ENCODE measurements at regions not wholly inside any gene's neighbourhood (a gene's known extent, or its start where the extent isn't known, plus 50 kb on each side); places are given as distances from the start of the nearest gene placed in this dataset.

DNA sequence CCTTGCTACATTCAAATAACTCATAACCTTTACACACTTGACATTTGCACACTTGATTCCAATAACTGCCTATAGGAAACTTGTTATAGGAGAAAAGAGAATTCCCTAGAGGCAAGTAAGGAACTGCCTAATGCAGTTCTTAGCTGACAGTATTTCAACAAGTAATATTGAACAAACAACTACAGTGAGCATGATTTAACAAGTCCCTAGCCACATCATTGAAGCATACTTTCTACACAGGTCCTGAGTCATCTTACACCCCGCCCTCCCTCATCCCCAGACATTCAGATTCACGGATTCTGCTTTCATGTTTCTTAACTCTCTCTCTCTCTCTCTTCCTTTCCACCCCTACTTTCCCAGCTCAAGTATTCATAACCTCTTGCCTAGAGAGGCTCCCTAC lies 153.5 kb downstream of the LSM5 start:
- DNase-seq = no peak

GRCh38 chr7:32335107-32335506 lies 155.1 kb downstream of the LSM5 start:
- no peak for DNase-seq

GRCh38 chr7:32330602-32331001 lies 159.6 kb downstream of the LSM5 start:
- no peak for DNase-seq

GRCh38 chr7:32326078-32326477 lies 164.1 kb downstream of the LSM5 start:
- no peak for DNase-seq

- no peak for DNase-seq
Measured at GRCh38 chr7:32323712-32324111, 166.5 kb downstream of the LSM5 start.

GRCh38 chr7:32319012-32319382 lies 171.2 kb downstream of the LSM5 start:
- DNase-seq = no peak

- no peak for DNase-seq
Measured at GRCh38 chr7:32318300-32319011, 171.7 kb downstream of the LSM5 start.

- no peak for DNase-seq
Measured at GRCh38 chr7:32316839-32317238, 173.3 kb downstream of the LSM5 start.

DNA sequence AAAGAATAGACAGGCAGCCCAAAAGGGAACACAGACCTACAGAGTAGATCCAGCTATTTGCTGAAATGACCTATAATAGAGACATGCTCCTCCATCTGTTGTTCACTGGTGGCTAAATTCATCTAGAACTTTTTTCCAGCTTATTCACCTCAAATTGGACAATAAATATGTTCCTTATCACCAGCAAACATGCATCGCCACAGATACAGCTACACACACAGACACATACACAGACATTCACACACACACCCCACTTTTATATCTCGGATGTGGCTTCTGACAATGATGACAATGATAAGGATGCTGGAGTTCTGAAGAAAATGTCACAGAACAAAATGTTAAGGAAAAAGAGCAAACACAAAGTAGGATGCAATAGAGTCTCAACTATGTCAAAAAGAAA lies 175.4 kb downstream of the LSM5 start:
- no peak for DNase-seq

GRCh38 chr7:32301427-32301826 lies 188.8 kb downstream of the LSM5 start:
- DNase-seq = no peak

GRCh38 chr7:32299133-32299702 lies 191.0 kb downstream of the LSM5 start:
- no peak for DNase-seq

DNA sequence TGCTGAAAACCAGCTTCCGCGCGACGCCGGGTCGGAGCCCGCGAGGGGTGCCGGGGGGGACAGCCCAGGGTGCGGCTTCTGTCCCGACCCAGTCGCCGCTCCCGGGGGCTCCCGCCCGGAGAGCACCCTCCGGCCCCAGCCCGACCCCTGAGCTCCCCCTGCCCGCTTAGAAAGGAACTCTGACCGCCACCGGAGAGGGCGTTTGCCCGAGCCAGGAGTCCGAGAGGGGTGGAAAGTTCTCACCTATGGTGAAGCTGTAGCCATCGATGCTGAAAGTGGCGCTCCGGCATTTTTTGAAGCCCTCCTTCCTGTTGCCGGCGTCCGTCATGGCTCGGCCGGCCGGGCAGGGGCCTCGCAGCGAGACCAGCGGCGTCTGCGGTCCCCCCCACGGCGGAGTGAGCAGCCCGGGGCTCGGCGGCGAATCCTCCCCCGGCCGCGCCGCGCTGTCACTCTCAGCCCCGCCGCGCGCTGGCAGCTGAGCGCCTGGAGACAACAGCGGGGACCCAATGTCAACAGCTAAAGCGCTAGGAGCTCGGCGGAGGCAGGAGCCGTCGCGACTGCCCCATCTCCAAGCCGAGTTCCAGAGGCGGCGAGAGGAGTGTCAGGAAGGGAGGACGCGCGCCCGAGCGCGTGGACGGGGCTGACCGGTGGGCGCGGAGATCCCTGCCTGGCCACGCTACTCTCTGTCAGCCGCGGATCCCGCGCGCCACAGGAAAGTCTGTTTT lies 191.6 kb downstream of the LSM5 start:
- no peak for DNase-seq

DNA sequence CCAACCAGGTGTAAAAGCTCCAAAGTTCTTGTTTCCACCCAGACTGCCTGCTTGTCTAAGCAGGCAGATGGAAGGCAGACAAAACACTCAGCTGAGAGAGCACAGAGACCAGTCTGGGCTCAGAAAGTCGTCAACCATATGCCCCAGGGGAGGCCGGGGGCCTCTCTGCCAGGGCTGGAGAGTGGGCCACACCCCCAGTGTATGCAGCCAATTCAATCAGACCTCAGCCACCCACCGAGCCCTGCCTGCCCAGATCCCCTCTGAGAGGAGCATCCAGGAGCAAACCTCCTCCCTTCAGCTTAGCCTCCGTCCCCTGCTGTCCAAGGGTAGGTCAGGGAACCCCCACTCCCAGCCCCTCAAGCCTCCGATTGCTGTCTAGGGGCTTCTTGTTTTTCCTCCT lies 196.3 kb downstream of the LSM5 start:
- no peak for DNase-seq

- no peak for DNase-seq
Measured at GRCh38 chr7:32289651-32290414, 200.3 kb downstream of the LSM5 start.

DNA sequence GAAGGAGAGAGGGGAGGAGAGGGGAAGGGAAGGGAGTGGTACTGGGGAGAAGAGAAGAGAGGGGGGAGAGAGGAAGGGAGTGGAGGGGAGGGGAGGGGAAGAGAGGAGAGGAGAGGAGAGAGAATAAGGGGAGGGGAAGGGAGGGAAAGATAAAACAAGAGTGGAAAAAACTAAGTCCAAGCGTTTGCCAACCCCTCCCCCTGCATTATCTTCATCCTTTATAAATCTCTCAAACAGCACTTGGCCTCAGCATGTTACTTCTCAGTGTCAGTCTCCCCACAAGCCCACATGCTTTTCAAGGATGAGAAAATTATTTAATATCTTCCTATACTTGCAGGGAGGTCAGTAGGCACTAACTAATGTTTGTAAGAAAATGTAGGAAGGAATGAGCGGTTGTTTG lies 204.5 kb downstream of the LSM5 start:
- no peak for DNase-seq

GRCh38 chr7:32283546-32283945 lies 206.6 kb downstream of the LSM5 start:
- no peak for DNase-seq

DNA sequence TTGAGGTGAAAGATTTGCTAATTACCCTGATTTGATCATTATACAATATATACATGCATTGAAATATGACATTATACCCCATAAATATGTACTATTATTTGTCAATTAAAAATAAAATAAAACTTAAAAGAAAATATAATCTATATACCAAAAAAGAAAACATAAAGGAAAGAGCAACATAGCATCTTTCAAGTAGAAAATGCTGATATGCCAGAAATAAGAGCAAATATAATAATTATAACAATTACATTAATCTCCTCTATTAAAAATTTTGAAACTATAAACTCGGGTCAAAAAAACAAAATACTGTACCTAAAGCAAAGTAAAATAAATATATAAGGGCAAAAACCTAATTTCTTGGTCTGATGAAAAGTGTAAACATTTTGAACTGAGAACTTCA lies 209.3 kb upstream of the PDE1C start:
- no peak for DNase-seq

GRCh38 chr7:32275216-32276009 lies 205.2 kb upstream of the PDE1C start:
- no peak for DNase-seq

GRCh38 chr7:32273297-32273696 lies 203.1 kb upstream of the PDE1C start:
- no peak for DNase-seq

DNA sequence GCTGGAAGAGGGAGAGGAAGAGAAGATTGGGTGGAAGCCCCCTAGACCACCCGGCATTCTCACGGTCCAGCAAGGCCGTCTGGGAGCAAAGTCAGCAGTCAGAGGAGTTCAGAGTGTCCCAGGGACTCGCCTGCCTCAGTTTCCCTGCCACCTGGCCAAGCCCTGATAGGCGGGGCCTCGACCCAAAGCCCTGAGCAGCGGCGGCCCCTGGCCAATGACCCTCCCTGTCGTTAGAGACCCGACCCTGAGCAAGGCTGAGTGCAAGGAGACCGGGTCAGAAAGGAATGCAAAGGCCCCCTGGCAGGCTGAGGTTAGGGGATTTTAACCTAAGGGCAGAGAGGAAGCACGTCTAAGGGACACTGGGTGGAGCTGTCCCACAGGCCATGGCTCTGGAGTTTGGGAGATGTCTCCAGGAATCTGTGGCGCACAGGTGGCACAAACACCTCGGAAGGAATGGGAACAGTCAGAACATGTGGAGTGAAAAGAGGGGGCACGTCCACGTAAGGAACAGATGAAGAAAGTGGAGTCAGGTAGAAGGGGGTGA lies 196.8 kb upstream of the PDE1C start:
- DNase-seq = no peak

DNA sequence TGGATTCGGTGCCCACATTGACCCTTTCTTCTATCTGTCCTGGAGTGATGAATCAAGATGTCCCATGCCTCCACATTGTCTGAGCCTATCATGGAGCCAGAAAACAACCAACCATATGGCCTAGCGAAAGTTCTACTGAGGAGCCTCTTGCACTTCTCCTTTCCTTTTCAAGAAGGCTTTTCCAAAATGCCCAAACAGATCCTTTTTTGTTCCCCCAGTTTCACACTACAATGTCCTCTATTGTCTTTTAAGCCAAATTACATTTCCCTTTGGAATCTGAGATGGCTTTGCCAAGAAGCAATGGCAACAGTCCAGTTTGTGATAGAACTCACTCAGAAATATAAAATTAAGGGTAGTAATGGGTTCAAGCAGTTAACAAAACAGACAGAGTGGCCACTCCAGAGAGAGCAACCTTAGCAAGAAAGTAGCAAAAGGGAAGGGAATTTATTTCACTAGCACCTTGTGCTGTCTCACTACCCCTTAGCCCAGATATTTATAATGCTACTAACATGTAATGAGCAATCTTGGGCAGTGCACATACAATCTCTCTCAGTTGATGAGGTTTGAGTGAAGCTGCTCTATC lies 194.6 kb upstream of the PDE1C start:
- DNase-seq = no peak

GRCh38 chr7:32263611-32264010 lies 193.4 kb upstream of the PDE1C start:
- no peak for DNase-seq

Measured in activated CD8-positive, alpha-beta memory T cell treated with anti-CD3 and anti-CD28 coated beads for 24 hours (primary cell).